Ishikawa (cell line): ENCODE measurements at regions not wholly inside any gene's neighbourhood (a gene's known extent, or its start where the extent isn't known, plus 50 kb on each side); places are given as distances from the start of the nearest gene placed in this dataset.

Source experiments
- CEBPB ChIP-seq: IDR thresholded peaks from 2 replicates; pipeline ENCODE4 v1.6.1; 2012
- EP300 ChIP-seq: IDR thresholded peaks from 2 replicates; pipeline ENCODE4 v1.6.1; 2012; ENCODE audit warnings: borderline replicate concordance
- MAX ChIP-seq: IDR thresholded peaks from 2 replicates; pipeline ENCODE4 v1.6.1; 2012
- NFIC ChIP-seq: IDR thresholded peaks from 2 replicates; pipeline ENCODE4 v1.6.1; 2012
- RAD21 ChIP-seq: IDR thresholded peaks from 2 replicates; pipeline ENCODE4 v1.6.1; 2012; ENCODE audit warnings: low read depth
- TEAD4 ChIP-seq: IDR thresholded peaks from 2 replicates; pipeline ENCODE4 v1.6.1; 2012
- TF ChIP-seq, protein P1 (sequence below): IDR thresholded peaks from 2 replicates; pipeline ENCODE4 v1.6.1; 2012; ENCODE audit warnings: low read depth, mild to moderate bottlenecking
- TF ChIP-seq, protein P2 (sequence below): IDR thresholded peaks from 2 replicates; pipeline ENCODE4 v1.6.1; 2012

- TF ChIP-seq NFIC (no peak), TEAD4 (no peak), EP300 (no peak), RAD21 (no peak), MAX (no peak), CEBPB (no peak)
- TF ChIP-seq, protein P1, sequence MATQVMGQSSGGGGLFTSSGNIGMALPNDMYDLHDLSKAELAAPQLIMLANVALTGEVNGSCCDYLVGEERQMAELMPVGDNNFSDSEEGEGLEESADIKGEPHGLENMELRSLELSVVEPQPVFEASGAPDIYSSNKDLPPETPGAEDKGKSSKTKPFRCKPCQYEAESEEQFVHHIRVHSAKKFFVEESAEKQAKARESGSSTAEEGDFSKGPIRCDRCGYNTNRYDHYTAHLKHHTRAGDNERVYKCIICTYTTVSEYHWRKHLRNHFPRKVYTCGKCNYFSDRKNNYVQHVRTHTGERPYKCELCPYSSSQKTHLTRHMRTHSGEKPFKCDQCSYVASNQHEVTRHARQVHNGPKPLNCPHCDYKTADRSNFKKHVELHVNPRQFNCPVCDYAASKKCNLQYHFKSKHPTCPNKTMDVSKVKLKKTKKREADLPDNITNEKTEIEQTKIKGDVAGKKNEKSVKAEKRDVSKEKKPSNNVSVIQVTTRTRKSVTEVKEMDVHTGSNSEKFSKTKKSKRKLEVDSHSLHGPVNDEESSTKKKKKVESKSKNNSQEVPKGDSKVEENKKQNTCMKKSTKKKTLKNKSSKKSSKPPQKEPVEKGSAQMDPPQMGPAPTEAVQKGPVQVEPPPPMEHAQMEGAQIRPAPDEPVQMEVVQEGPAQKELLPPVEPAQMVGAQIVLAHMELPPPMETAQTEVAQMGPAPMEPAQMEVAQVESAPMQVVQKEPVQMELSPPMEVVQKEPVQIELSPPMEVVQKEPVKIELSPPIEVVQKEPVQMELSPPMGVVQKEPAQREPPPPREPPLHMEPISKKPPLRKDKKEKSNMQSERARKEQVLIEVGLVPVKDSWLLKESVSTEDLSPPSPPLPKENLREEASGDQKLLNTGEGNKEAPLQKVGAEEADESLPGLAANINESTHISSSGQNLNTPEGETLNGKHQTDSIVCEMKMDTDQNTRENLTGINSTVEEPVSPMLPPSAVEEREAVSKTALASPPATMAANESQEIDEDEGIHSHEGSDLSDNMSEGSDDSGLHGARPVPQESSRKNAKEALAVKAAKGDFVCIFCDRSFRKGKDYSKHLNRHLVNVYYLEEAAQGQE, result no peak
- TF ChIP-seq, protein P2, sequence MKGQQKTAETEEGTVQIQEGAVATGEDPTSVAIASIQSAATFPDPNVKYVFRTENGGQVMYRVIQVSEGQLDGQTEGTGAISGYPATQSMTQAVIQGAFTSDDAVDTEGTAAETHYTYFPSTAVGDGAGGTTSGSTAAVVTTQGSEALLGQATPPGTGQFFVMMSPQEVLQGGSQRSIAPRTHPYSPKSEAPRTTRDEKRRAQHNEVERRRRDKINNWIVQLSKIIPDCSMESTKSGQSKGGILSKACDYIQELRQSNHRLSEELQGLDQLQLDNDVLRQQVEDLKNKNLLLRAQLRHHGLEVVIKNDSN, result no peak
These were observed 136.9 kb upstream of the THSD7B start for GRCh38 chr2:136628490-136628889.
